ENCODE measurements at regions not wholly inside any gene's neighbourhood (a gene's known extent, or its start where the extent isn't known, plus 50 kb on each side); places are given as distances from the start of the nearest gene placed in this dataset.
"Not testable (repeated sequence)": the region's sequence is repeated elsewhere in the genome, so short reads cannot be mapped to it uniquely, and the experiment has no call there.

GRCh38 chr12:97650242-97650641 is 187.6 kb downstream of the RMST start:
- Histone ChIP-seq H3F3A (ENCODE audit: insufficient read depth, low read length) (no peaks in the 10 kb centered on the region), H3K9ac (ENCODE audit: low read length) (no peak overlapping the region), H3K9me2 (replicated peaks; ENCODE audit: insufficient read depth, low read length) (no peaks in the 10 kb centered on the region), H3K27ac (ENCODE audit: low read length) (no peak overlapping the region), H3K9me3 (replicated peaks; ENCODE audit: insufficient read depth, low read length) (no peaks in the 10 kb centered on the region), H3K4me1 (ENCODE audit: low read length) (no peaks in the 10 kb centered on the region), H2AFZ (ENCODE audit: low read length) (no peak overlapping the region), H3K4me3 (ENCODE audit: low read length) (no peak overlapping the region), H3K36me3 (replicated peaks; ENCODE audit: insufficient read depth, low read length) (no peaks in the 10 kb centered on the region), H4K20me1 (ENCODE audit: insufficient read depth, low read length) (no peaks in the 10 kb centered on the region), H3K4me2 (ENCODE audit: low read depth, low read length) (no peak overlapping the region), H3K27me3 (replicated peaks; ENCODE audit: insufficient read depth, low read length) (no peaks in the 10 kb centered on the region), H3K79me2 (ENCODE audit: low read length) (no peaks in the 10 kb centered on the region)
- no peak for TF ChIP-seq EZH2phosphoT487 (IDR thresholded peaks at IDR 0.05; ENCODE audit: low read length)
- TF ChIP-seq CTCF (IDR thresholded peaks at IDR 0.05; ENCODE audit: low read length), result no peak
- no peak for TF ChIP-seq EZH2 (optimal IDR thresholded peaks at IDR 0.05; ENCODE audit: low read depth, low read length)
- DNase-seq, result no peak

DNA sequence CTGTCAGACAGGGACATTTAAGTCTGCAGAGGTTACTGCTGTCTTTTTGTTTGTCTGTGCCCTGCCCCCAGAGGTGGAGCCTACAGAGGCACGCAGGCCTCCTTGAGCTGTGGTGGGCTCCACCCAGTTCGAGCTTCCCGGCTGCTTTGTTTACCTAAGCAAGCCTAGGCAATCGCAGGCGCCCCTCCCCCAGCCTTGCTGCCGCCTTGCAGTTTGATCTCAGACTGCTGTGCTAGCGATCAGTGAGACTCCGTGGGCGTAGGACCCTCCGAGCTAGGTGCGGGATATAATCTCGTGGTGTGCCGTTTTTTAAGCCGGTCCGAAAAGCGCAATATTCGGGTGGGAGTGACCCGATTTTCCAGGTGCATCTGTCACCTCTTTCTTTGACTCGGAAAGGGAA is 193.9 kb downstream of the RMST start:
- not testable (repeated sequence) for DNase-seq

DNA sequence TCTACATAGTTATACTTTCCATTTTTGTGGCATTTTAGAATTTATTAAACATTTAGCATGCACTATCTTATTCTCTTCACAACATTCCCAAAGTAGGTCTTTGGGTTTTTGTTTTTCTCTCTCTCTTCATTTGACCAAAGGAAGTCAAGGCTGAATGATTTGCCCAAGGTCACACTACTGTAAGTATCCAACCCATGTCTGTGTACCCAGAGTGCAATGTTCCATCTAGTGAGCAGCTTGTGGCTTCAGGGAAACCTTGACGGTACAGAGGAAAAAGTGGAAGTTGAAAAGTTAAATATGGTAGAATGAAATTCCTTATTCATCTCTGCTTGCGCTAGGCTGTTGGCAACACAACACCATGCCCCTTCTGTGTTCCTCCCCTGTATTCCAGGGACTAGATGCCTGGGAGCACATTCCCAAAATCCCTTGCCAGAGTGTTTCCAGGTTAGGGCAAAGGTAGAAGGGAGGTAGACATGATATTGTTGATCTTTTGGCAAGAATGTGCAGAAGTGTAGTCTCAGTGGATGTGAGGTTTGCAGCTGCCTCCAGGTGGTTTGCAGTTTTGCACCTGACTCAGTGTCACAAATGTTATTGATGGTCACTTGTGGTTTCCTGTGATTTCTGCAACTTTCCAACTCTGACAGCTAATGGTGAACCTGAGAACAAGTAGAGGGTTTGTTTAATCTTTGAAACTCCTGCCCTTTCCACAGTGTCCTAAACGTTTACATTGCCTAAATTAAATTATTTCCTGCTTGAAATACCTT is 196.7 kb downstream of the RMST start:
- H3K4me1 ChIP-seq (ENCODE audit: low read length), result peaks cover 15% of the 10 kb centered on the region
- H3K9ac ChIP-seq (ENCODE audit: low read length), result no peak overlapping the region
- peaks cover 13% of the 10 kb centered on the region for H3F3A ChIP-seq (ENCODE audit: insufficient read depth, low read length)
- H3K4me2 ChIP-seq (ENCODE audit: low read depth, low read length), result peak overlapping the region; percentile 11; the same call in 1 of the 2 replicates
- peak overlapping the region; percentile 33; the same call in 1 of the 2 replicates for H3K27ac ChIP-seq (ENCODE audit: low read length)
- H3K36me3 ChIP-seq (replicated peaks; ENCODE audit: insufficient read depth, low read length), result no peaks in the 10 kb centered on the region
- no peak overlapping the region for H3K4me3 ChIP-seq (ENCODE audit: low read length)
- H2AFZ ChIP-seq (ENCODE audit: low read length), result no peak overlapping the region
- H3K79me2 ChIP-seq (ENCODE audit: low read length), result no peaks in the 10 kb centered on the region
- H3K9me3 ChIP-seq (replicated peaks; ENCODE audit: insufficient read depth, low read length), result no peaks in the 10 kb centered on the region
- DNase-seq, result peak; percentile 77
- TF ChIP-seq EZH2phosphoT487 (IDR thresholded peaks at IDR 0.05; ENCODE audit: low read length), result no peak
- no peak for TF ChIP-seq CTCF (IDR thresholded peaks at IDR 0.05; ENCODE audit: low read length)
- TF ChIP-seq EZH2 (optimal IDR thresholded peaks at IDR 0.05; ENCODE audit: low read depth, low read length), result no peak
- H3K27me3 ChIP-seq (replicated peaks; ENCODE audit: insufficient read depth, low read length), result no peaks in the 10 kb centered on the region
- H4K20me1 ChIP-seq (ENCODE audit: insufficient read depth, low read length), result no peaks in the 10 kb centered on the region
- H3K9me2 ChIP-seq (replicated peaks; ENCODE audit: insufficient read depth, low read length), result no peaks in the 10 kb centered on the region

More for the DNA sequence above, 193.9 kb downstream of the RMST start:
- not testable (repeated sequence) for H3K4me2 ChIP-seq (ENCODE audit: low read depth, low read length); H3K27ac ChIP-seq (ENCODE audit: low read length); H3K27me3 ChIP-seq (replicated peaks; ENCODE audit: insufficient read depth, low read length); H3K36me3 ChIP-seq (replicated peaks; ENCODE audit: insufficient read depth, low read length); H2AFZ ChIP-seq (ENCODE audit: low read length); H3K4me3 ChIP-seq (ENCODE audit: low read length); H3K79me2 ChIP-seq (ENCODE audit: low read length); H3K9me3 ChIP-seq (replicated peaks; ENCODE audit: insufficient read depth, low read length); H4K20me1 ChIP-seq (ENCODE audit: insufficient read depth, low read length); H3K9me2 ChIP-seq (replicated peaks; ENCODE audit: insufficient read depth, low read length); H3K9ac ChIP-seq (ENCODE audit: low read length)
- Histone ChIP-seq H3K4me1 (ENCODE audit: low read length) (peaks cover 15% of the 10 kb centered on the region), H3F3A (ENCODE audit: insufficient read depth, low read length) (peaks cover 13% of the 10 kb centered on the region)

DNA sequence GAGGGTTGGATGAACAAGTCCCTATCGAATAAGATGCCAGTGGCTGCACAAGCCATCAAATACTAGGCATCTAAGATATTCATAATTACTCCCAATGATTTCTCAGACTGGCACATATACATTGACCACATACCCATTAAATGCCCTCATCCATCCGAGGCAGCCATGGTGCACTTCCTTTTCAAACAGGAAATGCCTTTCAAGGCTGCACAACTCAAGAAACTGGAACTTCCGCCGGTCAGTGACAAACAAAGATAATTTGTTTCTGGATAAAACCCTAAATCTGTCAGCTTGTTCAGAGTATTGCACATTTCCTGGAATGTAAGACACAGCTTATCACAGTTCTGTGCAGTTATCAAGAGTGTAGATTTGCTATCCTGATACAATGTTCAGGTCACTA is 203.7 kb downstream of the RMST start:
- H3K27me3 ChIP-seq (replicated peaks; ENCODE audit: insufficient read depth, low read length), result no peaks in the 10 kb centered on the region
- TF ChIP-seq EZH2phosphoT487 (IDR thresholded peaks at IDR 0.05; ENCODE audit: low read length) (no peak), EZH2 (optimal IDR thresholded peaks at IDR 0.05; ENCODE audit: low read depth, low read length) (no peak), CTCF (IDR thresholded peaks at IDR 0.05; ENCODE audit: low read length) (no peak)
- H3K9ac ChIP-seq (ENCODE audit: low read length), result no peak overlapping the region
- H3K4me2 ChIP-seq (ENCODE audit: low read depth, low read length), result no peak overlapping the region
- no peak overlapping the region for H3K4me3 ChIP-seq (ENCODE audit: low read length)
- no peaks in the 10 kb centered on the region for H4K20me1 ChIP-seq (ENCODE audit: insufficient read depth, low read length)
- H3K4me1 ChIP-seq (ENCODE audit: low read length), result no peaks in the 10 kb centered on the region
- H3K79me2 ChIP-seq (ENCODE audit: low read length), result no peaks in the 10 kb centered on the region
- H3K36me3 ChIP-seq (replicated peaks; ENCODE audit: insufficient read depth, low read length), result no peaks in the 10 kb centered on the region
- no peak for DNase-seq
- H3K9me3 ChIP-seq (replicated peaks; ENCODE audit: insufficient read depth, low read length), result no peaks in the 10 kb centered on the region
- no peaks in the 10 kb centered on the region for H3K9me2 ChIP-seq (replicated peaks; ENCODE audit: insufficient read depth, low read length)
- H3K27ac ChIP-seq (ENCODE audit: low read length), result no peak overlapping the region
- H3F3A ChIP-seq (ENCODE audit: insufficient read depth, low read length), result no peaks in the 10 kb centered on the region
- no peak overlapping the region for H2AFZ ChIP-seq (ENCODE audit: low read length)
